A204.1 (cell line): ENCODE measurements at regions not wholly inside any gene's neighbourhood (a gene's known extent, or its start where the extent isn't known, plus 50 kb on each side); places are given as distances from the start of the nearest gene placed in this dataset.

ENCODE experiments used
- FAIRE-seq: peaks from 2 replicates; lab custom pipeline; 2012; peaks lifted over from hg19 to GRCh38; lab: Jason Lieb, UNC

DNA sequence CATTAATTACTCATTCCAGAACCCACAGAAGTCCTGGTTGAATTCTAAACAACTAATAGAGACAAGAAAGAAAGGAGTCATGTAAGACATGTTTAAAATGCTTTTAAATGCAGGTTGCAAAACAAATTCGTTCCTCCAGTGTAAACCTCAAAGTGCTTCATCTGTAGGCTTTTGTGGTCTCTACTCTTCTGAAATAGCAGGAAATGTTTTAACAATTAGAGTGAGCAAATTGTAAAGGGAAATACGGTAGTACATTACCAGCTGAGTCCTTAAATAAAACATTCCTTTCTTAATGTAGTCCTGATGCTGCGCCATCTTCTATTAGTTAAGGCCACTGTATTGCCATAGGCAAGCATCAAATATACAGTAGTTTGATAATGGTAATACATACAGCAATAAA lies 1934.2 kb upstream of the SEL1L start:
- no peak for FAIRE-seq

DNA sequence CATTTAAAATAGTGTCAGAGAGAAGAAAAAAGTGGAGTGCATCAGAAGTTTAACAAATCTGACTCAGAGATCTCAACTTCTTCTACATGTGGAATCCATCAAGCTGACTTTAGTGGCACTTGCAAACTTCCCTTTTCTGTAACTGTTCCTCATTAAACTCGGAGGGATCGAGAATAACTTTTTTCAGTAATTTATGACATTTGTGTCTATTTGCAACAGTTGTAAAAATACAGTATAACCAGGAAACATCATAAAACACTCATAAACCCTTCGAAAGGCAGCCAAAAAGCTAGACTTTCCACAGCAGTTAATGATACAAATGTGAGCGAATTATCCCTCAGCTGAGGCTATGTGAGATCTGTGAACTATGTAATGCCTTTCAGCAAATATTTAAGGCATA lies 1936.8 kb upstream of the SEL1L start:
- no peak for FAIRE-seq

DNA sequence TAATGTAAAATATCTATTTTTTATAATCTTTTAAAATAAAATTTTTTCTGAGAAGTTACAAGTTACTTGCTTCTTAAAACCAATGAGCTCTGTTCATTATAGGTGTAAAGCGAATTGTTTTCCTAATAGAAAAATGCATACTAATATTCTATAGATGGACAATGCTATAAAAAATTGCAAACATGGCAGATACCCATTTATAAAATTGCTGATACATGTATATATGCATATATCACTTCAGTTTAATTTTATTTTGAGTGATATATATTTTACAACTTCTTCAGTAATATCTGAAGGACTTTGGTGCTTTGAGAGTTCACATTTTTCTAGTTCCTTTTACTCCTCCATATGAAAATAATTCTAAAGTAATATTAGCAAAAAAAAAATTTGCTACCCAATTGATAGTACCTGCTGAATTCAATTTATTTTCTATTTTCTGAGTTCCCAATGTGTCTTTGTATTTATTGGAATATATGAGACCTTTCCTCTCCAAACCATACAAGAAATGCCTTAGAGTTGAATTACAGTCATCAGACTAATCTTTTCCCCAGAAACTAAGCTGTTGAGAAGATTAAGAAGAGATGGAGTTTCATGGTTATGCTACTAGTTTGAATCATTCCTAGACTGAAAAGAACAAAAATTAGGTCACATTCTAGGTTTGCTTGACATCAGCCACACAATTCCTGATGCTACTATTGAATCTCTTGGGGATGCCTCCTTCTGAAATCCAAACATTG lies 1937.5 kb upstream of the SEL1L start:
- no peak for FAIRE-seq

DNA sequence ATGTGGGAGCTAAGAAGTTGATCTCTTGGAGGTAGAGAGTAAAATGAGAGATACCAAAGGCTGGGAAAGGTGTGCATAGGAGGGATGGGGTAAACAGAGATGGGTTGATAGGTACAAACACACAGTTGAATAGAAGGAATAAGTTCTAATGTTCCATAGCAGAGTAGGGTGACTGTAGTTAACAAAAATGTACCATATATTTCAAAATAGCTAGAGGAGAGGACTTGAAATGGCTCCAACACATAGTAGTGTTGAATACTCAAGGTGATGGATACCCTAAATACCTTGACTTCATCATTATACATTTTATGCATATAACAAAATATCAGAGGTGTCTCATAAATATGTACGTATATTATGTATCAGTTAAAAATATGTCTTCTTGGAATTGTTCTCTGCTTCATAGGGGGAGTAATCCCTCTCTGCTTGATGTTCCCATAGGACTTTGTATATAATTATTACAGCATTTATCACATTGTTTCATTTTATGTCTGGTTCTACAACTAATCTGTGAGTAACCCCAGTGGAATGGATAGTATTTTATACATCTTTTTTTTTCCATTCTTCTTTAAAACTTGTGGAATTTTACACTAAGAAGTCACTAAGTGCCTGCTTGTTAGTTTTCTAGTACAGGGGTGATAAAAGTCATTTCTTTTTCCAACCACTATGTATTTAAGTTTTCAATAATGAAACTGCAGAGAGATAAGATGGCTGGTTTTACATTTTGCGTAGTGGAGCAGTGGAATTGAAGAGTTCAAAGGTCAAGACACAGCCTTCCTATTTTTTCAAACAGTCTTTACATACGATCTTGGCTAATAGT lies 1940.0 kb upstream of the SEL1L start:
- no peak for FAIRE-seq

DNA sequence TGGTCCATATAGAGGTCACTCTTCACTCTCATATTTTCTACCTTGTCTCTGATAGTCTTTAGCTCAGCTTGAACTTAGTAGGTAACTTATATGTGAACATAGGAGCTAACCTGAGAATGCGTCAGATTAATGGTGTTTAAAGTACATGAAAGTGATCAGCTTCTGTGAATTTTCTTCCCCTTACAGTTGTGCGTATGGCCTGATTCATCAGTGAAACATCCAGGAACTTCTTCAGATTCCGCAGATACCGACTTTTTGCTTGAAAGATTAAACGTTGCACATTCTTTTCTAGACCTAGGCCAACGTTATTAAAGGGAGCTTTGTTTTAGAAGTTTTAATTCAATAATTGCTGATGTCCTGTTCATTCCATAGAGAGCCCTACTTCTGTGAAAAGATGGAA lies 1945.1 kb upstream of the SEL1L start:
- no peak for FAIRE-seq

DNA sequence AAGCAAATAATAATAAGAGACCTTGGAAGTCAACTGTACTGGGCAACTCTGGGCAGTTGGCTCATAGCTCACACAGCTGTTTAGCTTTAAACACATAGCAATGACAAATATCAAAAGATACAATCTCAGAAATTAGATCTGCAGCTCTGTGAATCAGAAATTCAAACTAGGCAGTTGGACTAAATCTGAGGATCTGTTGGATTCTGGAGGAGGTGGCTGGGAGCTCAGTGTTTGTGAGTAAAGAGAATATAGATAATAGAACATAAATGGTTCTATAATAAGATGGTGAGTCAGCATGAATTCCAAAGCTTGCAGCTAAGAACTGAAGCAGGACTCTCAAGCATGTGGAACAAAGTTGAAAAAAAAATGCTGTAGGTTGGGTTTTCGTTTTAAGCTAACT lies 1949.4 kb upstream of the SEL1L start:
- FAIRE-seq: no peak

DNA sequence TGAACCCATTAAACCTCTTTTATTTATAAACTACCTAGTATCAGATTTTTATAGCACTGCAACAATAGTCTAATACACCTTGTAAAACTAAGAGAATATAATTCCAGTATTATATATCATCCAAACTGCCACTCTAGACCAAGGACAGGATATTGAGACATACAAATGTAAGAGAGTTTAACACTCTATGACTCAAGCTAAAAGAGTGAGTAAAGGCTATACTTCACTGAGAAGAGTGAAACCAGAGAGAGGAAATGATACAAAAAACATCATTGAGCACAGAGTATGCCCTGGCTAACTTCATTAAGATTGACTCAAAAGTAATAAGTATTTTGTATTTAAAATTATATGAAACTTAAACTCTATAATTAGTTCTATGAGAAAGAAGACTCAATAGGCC lies 1951.9 kb upstream of the SEL1L start:
- FAIRE-seq: no peak

DNA sequence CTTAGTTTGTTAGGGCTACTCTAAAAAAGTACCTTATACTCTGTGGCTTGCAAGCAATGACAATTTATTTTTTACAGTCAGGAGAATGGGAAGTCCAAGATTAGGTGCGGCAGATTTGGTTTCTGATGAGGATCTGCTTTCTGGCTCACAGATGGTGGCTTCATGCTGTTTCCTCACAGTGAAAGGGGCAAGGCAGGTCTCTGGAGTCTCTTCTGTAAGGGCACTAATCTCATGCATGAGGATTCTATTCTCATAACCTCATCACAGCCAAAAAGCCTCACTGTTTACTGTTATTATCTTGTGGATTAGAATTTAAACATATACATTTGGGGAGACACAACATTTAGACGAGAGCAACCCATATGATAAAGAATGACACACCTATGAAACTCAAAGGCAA lies 1957.4 kb upstream of the SEL1L start:
- no peak for FAIRE-seq

DNA sequence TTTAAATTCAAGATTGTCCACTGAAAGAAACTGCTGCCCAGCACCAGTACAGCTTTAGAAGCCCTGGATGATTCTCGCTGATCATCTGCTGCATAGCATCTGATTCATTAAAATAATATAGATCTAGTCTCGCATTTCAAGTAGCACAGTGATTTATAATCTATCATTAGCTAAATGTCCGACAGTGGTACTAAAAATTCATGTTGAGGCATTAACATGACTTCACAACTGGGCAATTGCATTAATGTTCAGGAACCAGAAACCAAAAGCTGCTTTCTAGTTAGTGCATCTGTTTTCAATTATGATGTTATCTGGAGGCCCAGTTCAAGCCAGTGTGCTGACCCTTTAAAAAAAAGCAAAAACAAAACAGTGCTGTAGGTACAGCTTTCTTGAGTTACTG lies 1987.2 kb upstream of the SEL1L start:
- no peak for FAIRE-seq

DNA sequence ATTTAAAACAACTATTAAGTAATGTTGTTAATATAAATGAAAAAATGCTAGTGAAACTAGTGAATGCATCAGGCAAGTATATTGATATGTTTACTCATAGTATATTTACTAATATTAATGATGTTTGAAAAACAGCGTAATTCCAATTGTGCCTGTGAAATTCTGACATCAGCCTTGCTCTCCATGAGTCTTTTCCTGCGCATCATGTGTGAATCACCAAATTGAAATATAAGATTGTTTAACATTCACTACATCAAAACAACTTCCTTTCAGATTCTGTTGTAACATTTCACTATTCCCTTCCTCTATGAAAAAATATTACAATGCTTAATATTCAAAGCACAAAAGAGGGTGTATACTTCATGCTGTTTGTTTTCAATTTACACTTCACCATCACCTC lies 1995.9 kb upstream of the SEL1L start:
- no peak for FAIRE-seq

DNA sequence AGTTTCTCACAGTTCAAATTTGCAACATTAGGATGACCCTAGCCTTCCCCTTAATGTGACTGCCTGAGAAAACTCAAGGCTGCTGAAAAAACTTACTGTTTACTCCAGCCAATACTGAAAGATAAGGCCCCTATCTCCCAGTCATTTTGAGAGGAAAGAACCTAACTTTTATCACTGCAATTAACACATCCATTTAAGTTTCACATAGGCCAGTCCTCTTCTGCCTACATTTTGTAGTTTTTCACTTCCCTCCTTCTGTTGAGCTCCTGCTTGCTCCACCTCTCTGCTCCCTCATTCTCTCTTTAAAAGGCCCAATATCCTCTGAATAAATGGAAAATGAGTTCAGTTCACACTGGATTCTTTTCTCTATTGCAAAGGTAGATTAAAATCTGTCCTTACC lies 1996.2 kb upstream of the FLRT2 start:
- no peak for FAIRE-seq

DNA sequence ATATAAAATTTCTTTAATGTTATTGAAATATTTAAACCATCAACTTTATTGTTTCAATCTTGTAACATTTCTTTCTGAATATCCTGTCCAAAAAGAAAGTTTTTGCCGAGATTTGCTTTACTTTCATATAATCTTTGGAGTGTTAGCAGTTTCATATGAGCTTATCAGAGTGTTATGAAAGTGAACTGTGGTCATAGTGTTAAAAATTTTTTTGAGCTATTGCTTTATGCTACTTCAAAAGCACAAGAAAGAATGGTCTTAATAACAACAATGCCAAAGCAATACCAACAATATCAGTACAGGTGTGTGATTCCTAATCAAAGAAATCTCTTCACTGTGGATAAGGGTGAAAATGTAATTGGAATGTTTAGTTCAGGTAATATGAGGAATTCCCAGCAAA lies 1994.9 kb upstream of the FLRT2 start:
- no peak for FAIRE-seq

DNA sequence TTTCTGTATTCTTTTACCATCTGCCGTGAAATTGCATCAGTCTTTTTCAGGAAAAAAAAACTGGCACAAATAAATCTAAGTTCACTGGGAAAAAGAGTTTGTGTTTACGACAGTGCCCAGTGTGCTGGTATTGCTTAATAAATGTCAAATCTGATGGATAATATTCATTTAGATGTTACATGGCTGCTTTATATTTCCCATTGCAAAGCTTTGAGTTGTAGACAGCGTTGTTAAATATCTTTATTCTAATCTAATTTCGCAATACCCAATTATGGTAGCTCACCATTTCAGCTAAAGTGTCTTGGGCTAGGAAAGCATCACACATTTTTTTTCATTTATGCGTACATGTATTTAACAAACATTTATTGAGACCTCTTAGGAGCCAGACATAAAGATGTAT lies 1994.5 kb upstream of the FLRT2 start:
- FAIRE-seq: no peak

DNA sequence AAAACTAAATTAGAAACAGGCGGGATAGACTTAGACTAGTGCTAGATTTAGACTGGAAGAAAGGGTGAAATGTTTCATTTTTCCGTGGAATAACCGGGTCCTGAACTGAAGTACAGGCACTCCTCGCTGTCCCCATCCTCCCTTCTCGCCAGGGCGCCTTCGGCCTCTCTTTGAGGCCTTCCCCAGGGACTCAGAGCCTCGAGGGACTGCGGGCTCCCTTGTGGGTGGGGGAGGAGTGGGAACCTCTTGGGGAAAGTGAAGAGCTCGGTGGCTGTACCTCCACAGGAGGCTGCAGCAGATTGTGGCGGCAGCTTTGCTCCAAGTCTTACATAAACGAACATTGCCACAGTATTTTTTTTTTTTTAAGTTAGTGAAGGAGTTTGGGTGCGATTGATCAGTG lies 1988.8 kb upstream of the FLRT2 start:
- no peak for FAIRE-seq

DNA sequence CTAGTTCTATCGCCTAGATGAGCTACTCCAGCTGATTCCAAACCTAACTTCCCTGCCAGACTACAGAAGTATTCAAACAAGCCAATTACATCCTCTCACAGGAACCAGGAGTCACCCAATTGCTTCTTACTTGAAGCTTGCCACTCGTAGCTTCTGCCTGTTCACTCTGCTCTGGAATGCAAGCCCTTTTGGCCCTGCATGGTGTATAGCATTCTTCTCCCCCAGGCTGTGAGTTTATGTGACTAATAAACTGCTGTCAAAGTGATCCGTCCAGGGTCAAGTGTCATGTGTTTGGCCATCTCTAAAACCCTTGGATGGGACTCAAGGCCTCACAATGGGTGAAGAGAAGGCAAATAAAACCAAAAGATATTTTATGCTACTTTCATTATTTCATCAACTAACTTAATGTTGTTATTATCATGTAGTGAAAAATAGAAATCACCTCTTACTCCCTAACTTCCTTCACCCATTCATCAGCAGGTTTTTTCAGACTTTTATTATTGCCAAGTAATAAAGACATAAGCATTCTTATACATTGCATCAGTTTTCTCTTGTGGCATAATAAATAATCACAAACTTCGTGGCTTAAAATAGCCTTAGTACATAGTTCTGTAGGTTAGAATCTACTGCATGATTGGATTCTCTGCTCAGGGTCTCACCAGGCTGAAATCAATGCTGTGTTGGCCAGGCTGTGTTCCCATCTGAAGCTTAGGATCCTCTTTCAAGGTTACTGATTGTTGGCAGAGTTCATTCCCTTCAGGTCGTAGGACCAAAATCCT lies 1981.7 kb upstream of the FLRT2 start:
- no peak for FAIRE-seq

DNA sequence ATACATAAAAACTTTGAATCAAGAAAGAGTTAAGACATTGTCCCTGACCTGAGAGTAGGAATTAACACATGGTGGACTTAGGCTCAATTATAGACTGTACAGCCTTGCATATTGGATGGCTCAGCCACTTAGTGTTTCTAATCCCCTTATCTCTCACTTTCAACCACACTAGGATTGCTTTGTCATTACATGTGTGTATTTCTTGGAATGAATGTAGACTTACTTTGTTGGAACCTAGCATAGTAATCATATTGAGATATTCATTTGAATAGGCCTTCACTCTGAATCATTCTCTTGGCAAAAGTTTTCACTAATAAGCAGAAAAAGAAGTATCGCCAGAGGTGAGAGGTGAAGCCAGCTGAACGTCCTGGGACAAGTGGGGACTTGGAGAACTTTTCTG lies 1973.9 kb upstream of the FLRT2 start:
- FAIRE-seq: no peak

DNA sequence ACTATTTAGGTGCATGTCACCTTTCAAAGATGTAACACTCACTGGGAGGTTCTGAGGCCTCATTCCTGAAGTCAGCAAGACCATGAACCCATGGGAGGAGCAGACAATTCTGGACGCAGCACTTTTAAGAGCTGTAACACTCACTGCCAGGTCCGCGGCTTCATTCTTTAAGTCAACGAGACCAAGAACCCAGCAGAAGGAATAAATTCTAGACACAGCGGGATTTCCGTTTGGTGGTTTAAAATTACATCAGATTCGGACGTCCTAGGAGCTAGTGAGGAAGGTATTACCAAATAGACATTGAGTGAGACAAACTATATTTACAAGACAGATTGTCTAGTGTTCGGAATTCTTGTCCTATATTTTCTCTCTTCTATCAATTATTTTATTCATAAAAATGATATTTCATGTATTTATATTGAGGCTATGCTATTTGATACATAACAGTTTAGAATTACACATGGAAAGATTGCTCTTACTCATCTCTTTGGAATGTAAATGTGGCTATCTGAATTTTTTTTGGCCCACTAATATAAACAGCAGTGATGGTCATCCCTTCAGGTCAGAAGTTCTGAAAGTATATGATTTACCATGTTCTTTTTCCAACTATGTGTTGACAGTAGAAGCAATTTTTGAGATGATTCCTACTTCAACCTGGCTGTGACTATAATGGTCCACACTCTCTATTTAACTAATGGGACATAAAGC lies 1973.0 kb upstream of the FLRT2 start:
- FAIRE-seq: no peak

DNA sequence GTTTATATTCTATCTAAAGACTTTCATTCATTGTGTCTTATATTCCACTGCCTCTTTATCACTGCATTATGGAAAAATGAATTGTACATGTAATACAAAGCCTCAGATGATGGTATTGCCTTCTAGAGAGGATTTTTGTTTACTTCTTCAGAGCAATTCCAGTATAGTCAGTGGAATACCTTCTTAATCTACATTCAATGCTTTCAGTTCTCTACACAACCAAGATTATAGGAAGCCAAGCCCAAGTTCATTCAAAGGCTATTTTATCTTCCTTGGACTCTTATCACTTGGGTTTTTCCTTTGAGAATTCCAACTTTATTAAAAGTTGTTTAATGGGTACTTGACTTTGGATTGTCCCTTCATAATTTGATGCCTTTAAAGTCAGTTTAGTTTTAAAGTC lies 1971.0 kb upstream of the FLRT2 start:
- FAIRE-seq: no peak

DNA sequence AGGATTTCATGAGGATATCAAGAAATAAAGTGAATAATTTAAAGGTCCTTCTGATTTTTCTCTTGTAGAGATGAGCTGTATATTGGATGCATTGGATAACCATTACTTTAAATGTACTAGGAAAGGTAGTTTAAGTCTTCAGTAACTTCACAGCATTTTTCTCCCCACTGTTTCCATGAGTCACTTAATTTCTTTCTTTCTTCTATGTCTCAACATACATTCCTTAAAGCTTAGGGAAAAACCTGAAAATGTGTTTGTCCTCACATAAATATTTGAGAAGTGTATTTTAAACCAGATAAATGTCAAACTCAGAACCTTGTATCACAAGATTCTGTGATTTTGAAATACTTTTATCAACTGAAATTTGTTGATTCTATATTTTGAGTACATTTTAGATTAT lies 1970.2 kb upstream of the FLRT2 start:
- peak; percentile 19 for FAIRE-seq

DNA sequence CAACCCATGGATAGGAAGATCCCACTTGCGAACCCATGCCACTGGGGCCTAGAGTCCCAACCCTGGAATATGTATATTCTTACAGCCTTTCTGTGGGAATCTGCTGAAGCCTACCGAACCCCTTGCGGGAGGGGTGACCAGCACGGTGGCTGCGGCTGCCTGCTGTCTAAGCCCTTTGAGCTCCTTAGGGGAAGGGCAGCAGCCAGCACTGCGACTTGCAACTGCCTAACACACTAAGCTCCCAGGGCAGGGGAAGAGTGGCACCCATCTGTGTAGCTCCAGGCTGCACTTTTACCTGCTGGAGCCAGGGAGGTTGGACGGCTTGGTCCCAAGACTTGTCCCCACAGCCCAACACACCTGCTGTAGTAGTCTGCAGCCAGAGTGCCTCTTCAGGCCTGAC lies 1968.7 kb upstream of the FLRT2 start:
- FAIRE-seq: no peak

DNA sequence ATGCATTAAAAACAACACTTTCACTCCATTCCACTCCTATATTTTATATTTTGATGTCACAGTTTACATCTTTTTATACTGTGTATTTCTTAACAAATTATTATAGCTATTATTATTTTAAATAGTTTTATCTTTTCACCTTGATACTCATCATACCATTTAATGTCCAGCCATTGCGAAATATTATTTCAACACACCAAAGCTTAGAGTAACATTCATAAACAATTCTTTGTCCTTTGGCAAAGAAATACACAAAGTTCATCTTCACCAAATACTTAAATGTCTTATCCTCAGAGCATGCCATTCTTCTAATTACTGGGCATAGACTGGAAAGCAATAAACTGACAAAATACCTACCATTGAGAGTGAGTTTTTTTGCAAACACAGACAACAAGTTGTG lies 1963.4 kb upstream of the FLRT2 start:
- FAIRE-seq: no peak

DNA sequence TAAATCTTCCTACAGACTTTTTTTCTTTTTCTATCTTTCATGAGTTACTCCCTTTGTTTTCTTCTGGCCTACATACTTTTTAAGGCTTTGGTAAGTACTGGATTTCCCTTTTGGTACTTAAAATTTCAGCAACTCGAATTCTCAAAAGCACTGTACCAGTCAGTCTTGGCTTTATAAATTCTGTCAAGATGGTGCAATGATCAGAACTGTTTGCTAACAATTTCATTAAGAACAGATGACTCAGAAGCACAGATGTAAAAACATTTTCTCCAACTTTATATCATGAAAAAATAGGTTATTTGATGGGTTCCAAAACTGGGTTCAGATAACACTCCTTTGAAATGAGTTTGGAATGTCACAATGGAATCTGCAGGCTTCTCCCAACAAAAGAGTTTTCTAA lies 1961.8 kb upstream of the FLRT2 start:
- FAIRE-seq: no peak

DNA sequence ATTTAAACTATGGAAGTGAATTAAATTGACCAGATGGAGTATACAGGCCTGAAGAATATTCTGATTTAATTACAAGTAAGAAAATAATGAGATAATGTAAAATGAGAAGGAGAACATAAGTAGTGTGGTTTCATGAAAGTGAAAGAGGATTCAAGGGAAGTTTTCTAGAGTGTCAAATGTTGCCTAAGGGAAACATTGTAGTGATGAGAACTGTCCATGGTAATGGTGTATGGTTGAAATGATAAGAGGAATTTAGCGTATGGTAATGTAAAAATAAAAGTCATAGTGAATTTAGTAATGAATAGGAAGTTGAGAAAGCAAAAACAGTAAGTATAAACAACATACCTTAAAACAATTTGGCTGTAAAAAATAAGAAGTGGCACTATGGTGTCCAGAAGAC lies 1954.6 kb upstream of the FLRT2 start:
- FAIRE-seq: no peak
